CD14-positive monocyte (primary cell): ENCODE measurements at regions not wholly inside any gene's neighbourhood (a gene's known extent, or its start where the extent isn't known, plus 50 kb on each side); places are given as distances from the start of the nearest gene placed in this dataset.

Experiments
- DNase-seq, 3 donors: peaks; one replicate each; pipeline ENCODE4 v3.0.0-alpha.2; 2011 to 2022
- H2AFZ ChIP-seq: 2 replicates; pipeline ENCODE4 v1.6.0; 2012; ENCODE audit warnings: mild to moderate bottlenecking, low read depth, low read length, inconsistent platforms; ENCODE audit not compliant: insufficient read depth, poor library complexity, severe bottlenecking
- H3K27ac ChIP-seq, 2 donors: 1 replicate in 1 of 2; 2 replicates in 1 of 2; pipeline ENCODE4 v1.5.1; 2012 to 2013; ENCODE audit warnings: low read length in 2 of 2, control low read depth in 1 of 2, inconsistent platforms in 1 of 2, low read depth in 1 of 2, mild to moderate bottlenecking in 1 of 2
- H3K27me3 ChIP-seq, 2 donors: one replicate each; pipeline versions ENCODE4 v1.6.0 to v1.6.1; 2011 to 2013; ENCODE audit warnings: low read length in 2 of 2; ENCODE audit not compliant: control insufficient read depth in 2 of 2, insufficient read depth in 2 of 2
- H3K36me3 ChIP-seq, 2 donors: replicated peaks in 1 of 2; 1 replicate in 1 of 2; 2 replicates in 1 of 2; pipeline versions ENCODE4 v1.5.1 to v1.6.1; 2012 to 2013; ENCODE audit warnings: low read length in 2 of 2, control low read depth in 1 of 2, inconsistent platforms in 1 of 2, mild to moderate bottlenecking in 1 of 2; ENCODE audit not compliant: insufficient read depth in 2 of 2, control insufficient read depth in 1 of 2
- H3K4me1 ChIP-seq, 2 donors: 1 replicate in 1 of 2; 2 replicates in 1 of 2; pipeline versions ENCODE4 v1.5.1 to v1.6.1; 2012 to 2013; ENCODE audit warnings: low read length in 2 of 2, control low read depth in 1 of 2, inconsistent platforms in 1 of 2, mild to moderate bottlenecking in 1 of 2, moderate library complexity in 1 of 2; ENCODE audit not compliant: insufficient read depth in 2 of 2, control insufficient read depth in 1 of 2
- H3K4me2 ChIP-seq: replicated peaks from 2 replicates; pipeline ENCODE3; 2012; ENCODE audit warnings: low read length, moderate library complexity, mild to moderate bottlenecking; ENCODE audit not compliant: poor library complexity, severe bottlenecking; ENCODE audit errors: extremely low read depth
- H3K4me3 ChIP-seq, 3 experiments: fragments of 200-600 bp in 1 of 3; sonication (generic) in 1 of 3; replicated peaks in 1 of 3; 1 replicate in 2 of 3; 2 replicates in 1 of 3; pipeline ENCODE4 v1.5.1; 2011 to 2013; ENCODE audit warnings: low read length in 3 of 3, mild to moderate bottlenecking in 3 of 3, control low read depth in 2 of 3, low read depth in 2 of 3, inconsistent platforms in 1 of 3, moderate library complexity in 1 of 3
- H3K79me2 ChIP-seq: 2 replicates; pipeline ENCODE4 v1.6.0; 2012; ENCODE audit warnings: mild to moderate bottlenecking, control low read depth, inconsistent platforms, low read length, moderate library complexity; ENCODE audit not compliant: insufficient read depth
- H3K9ac ChIP-seq: 2 replicates; pipeline ENCODE4 v1.6.0; 2017; ENCODE audit warnings: low read length, mild to moderate bottlenecking; ENCODE audit not compliant: insufficient read depth, poor library complexity, severe bottlenecking
- H3K9me3 ChIP-seq, 2 donors: replicated peaks in 1 of 2; 1 replicate in 1 of 2; 2 replicates in 1 of 2; pipeline versions ENCODE4 v1.5.1 to v1.6.1; 2012 to 2013; ENCODE audit warnings: low read length in 2 of 2, control low read depth in 1 of 2; ENCODE audit not compliant: control insufficient read depth in 1 of 2, insufficient read depth in 1 of 2
- H4K20me1 ChIP-seq: 2 replicates; pipeline ENCODE4 v1.6.0; 2012; ENCODE audit warnings: mild to moderate bottlenecking, low read length, control low read depth, moderate library complexity; ENCODE audit not compliant: insufficient read depth
- H3K27ac Mint-ChIP-seq, 7 donors: one replicate each; pipeline ENCODE4 v1.8.0; 2020; ENCODE audit warnings: mild to moderate bottlenecking in 7 of 7, mixed read lengths in 7 of 7, moderate library complexity in 6 of 7, inconsistent platforms in 2 of 7
- H3K27me3 Mint-ChIP-seq, 3 donors: one replicate each; pipeline ENCODE4 v1.8.0; 2021 to 2022; ENCODE audit warnings: low read depth in 3 of 3, mild to moderate bottlenecking in 3 of 3, mixed read lengths in 3 of 3, moderate library complexity in 3 of 3, inconsistent platforms in 1 of 3
- H3K36me3 Mint-ChIP-seq, 2 donors: one replicate each; pipeline ENCODE4 v1.8.0; 2020; ENCODE audit warnings: mixed read lengths in 2 of 2, inconsistent platforms in 1 of 2, mild to moderate bottlenecking in 1 of 2
- H3K4me1 Mint-ChIP-seq: one replicate; pipeline ENCODE4 v1.8.0; 2020; ENCODE audit warnings: mild to moderate bottlenecking, mixed read lengths
- H3K4me3 Mint-ChIP-seq, 2 donors: one replicate each; pipeline ENCODE4 v1.8.0; 2020; ENCODE audit warnings: mild to moderate bottlenecking in 2 of 2, mixed read lengths in 2 of 2, moderate library complexity in 1 of 2
- H3K9me3 Mint-ChIP-seq, 7 donors: one replicate each; pipeline ENCODE4 v1.8.0; 2020 to 2022; ENCODE audit warnings: mixed read lengths in 7 of 7, mild to moderate bottlenecking in 6 of 7, moderate library complexity in 6 of 7, inconsistent platforms in 2 of 7
- WGBS: methylation state at CpG from one replicate; pipeline ENCODE4 v1.1.5; 2013; ENCODE audit warnings: missing lambda C conversion rate; ENCODE audit not compliant: insufficient coverage; 5-methylcytosine and 5-hydroxymethylcytosine counted together
- intact Hi-C, 2 donors: fragments of 100-400 bp; cut with micrococcal nuclease; formaldehyde crosslinking; loops; one replicate each; pipeline versions ENCODE4 v1.15.0 to v1.15.1; 2023
- TF ChIP-seq, protein P1 (sequence below): fragments of 200-600 bp; IDR thresholded peaks from one replicate; pipeline ENCODE4 v1.8.0; 2022; ENCODE audit warnings: antibody characterized with exemption, mild to moderate bottlenecking

DNA sequence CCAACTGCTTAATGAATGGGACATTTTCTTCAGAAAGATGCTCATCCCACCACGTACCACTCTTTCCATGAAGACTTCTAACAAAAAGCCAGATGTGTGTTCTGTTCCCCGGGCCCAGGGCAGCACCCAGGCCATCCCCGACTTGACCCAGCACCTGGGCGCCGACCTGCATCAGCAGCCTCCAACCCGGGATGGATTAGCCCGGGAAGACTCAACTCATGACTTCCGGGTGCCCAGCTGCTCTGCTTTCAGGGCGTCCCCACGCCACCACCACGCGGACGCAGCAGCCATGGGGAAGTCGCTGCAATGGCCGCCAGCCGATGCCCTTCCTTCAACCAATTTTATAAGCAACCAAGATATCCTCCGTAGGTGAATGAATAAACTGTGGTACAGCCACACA is 123.8 kb upstream of the TUBA3C start:
- H3K9me3 Mint-ChIP-seq: peaks cover 3 to 14% (median 6%) of the 10 kb centered on the region in 7 donors
- H3K4me1 ChIP-seq: no peaks in the 10 kb centered on the region
- DNase-seq: no peak
- H3K9me3 ChIP-seq: peaks cover 15 to 18% of the 10 kb centered on the region in 2 donors
- no peaks in the 10 kb centered on the region for H3K36me3 ChIP-seq
- H3K27me3 Mint-ChIP-seq: no peaks in the 10 kb centered on the region
- no peak overlapping the region for H3K27ac ChIP-seq
- no peaks in the 10 kb centered on the region for H3K36me3 Mint-ChIP-seq
- H2AFZ ChIP-seq: no peak overlapping the region
- TF ChIP-seq, protein P1, sequence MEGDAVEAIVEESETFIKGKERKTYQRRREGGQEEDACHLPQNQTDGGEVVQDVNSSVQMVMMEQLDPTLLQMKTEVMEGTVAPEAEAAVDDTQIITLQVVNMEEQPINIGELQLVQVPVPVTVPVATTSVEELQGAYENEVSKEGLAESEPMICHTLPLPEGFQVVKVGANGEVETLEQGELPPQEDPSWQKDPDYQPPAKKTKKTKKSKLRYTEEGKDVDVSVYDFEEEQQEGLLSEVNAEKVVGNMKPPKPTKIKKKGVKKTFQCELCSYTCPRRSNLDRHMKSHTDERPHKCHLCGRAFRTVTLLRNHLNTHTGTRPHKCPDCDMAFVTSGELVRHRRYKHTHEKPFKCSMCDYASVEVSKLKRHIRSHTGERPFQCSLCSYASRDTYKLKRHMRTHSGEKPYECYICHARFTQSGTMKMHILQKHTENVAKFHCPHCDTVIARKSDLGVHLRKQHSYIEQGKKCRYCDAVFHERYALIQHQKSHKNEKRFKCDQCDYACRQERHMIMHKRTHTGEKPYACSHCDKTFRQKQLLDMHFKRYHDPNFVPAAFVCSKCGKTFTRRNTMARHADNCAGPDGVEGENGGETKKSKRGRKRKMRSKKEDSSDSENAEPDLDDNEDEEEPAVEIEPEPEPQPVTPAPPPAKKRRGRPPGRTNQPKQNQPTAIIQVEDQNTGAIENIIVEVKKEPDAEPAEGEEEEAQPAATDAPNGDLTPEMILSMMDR: no peak
- no peak overlapping the region for H3K9ac ChIP-seq
- H3K79me2 ChIP-seq: no peaks in the 10 kb centered on the region
- no peaks in the 10 kb centered on the region for H3K27me3 ChIP-seq
- no peaks in the 10 kb centered on the region for H4K20me1 ChIP-seq
- H3K27ac Mint-ChIP-seq: no peak overlapping the region
- H3K4me3 ChIP-seq: no peak overlapping the region
- 73% methylated on average over 9 of the region's 17 CpGs for WGBS
- H3K4me3 Mint-ChIP-seq: no peak overlapping the region
- intact Hi-C loops: no loop called here
- H3K4me1 Mint-ChIP-seq: no peaks in the 10 kb centered on the region
- no peak overlapping the region for H3K4me2 ChIP-seq

DNA sequence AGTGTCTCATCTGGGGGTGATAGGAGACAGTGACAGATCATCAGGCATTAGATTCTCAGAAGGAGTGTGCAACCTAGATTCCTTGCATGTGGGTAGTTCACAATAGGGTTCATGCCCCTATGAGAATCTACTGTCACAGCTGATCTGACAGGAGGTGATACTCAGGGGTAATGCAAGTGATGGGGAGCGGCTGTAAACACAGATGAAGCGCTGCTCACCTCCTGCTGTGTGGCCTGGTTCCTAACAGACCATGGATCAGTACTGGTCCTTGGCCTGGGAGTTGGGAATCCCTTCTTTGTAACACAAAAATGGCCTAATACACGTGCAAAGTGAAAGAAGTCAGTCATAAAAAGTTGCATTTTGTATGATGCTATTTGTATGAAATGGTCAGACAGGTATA is 107.6 kb upstream of the TUBA3C start:
- 75% methylated on average over 2 of the region's 3 CpGs for WGBS
- H3K27ac ChIP-seq: no peak overlapping the region
- H3K4me3 ChIP-seq: no peak overlapping the region
- H3K9me3 ChIP-seq: peaks cover 0 to 27% of the 10 kb centered on the region in 2 donors
- no peaks in the 10 kb centered on the region for H3K79me2 ChIP-seq
- no peak overlapping the region for H3K9ac ChIP-seq
- no peak overlapping the region for H3K4me2 ChIP-seq
- no peaks in the 10 kb centered on the region for H3K36me3 Mint-ChIP-seq
- H3K27ac Mint-ChIP-seq: no peak overlapping the region
- no peaks in the 10 kb centered on the region for H3K4me1 Mint-ChIP-seq
- no peaks in the 10 kb centered on the region for H3K27me3 Mint-ChIP-seq
- TF ChIP-seq, protein P1: no peak
- intact Hi-C loops: no loop called here
- H2AFZ ChIP-seq: no peak overlapping the region
- H3K9me3 Mint-ChIP-seq: peaks cover 3 to 12% (median 8%) of the 10 kb centered on the region in 7 donors
- no peaks in the 10 kb centered on the region for H3K27me3 ChIP-seq
- no peaks in the 10 kb centered on the region for H3K4me1 ChIP-seq
- H3K36me3 ChIP-seq: no peaks in the 10 kb centered on the region
- DNase-seq: no peak
- H3K4me3 Mint-ChIP-seq: no peak overlapping the region
- H4K20me1 ChIP-seq: no peaks in the 10 kb centered on the region
